Neutrophil (primary cell): ENCODE measurements at regions not wholly inside any gene's neighbourhood (a gene's known extent, or its start where the extent isn't known, plus 50 kb on each side); places are given as distances from the start of the nearest gene placed in this dataset.

Source experiments
- H3K27ac ChIP-seq: fragments of 200-600 bp; sonication (generic); 2 replicates; pipeline ENCODE4 v1.5.1; 2016; ENCODE audit warnings: mild to moderate bottlenecking, moderate library complexity
- H3K27me3 ChIP-seq: fragments of 200-600 bp; sonication (generic); 2 replicates; pipeline ENCODE4 v1.6.0; 2016; ENCODE audit warnings: mild to moderate bottlenecking
- H3K36me3 ChIP-seq: fragments of 200-600 bp; sonication (generic); 2 replicates; pipeline ENCODE4 v1.5.1; 2017
- H3K4me1 ChIP-seq, 2 experiments: fragments of 200-600 bp in 1 of 2; sonication (generic) in 1 of 2; 1 replicate in 1 of 2; 2 replicates in 1 of 2; pipeline versions ENCODE4 v1.5.1 to v1.6.1; 2013 to 2016; ENCODE audit warnings: low read depth in 1 of 2, low read length in 1 of 2, mild to moderate bottlenecking in 1 of 2, moderate library complexity in 1 of 2; ENCODE audit not compliant: control insufficient read depth in 1 of 2, insufficient read depth in 1 of 2
- H3K4me3 ChIP-seq, 2 experiments: fragments of 200-600 bp in 1 of 2; sonication (generic) in 1 of 2; 1 replicate in 1 of 2; 2 replicates in 1 of 2; pipeline ENCODE4 v1.5.1; 2013 to 2016; ENCODE audit warnings: low read depth in 1 of 2, low read length in 1 of 2, mild to moderate bottlenecking in 1 of 2, moderate library complexity in 1 of 2
- H3K9me3 ChIP-seq: fragments of 200-600 bp; sonication (generic); 2 replicates; pipeline ENCODE4 v1.5.1; 2016
- CTCF ChIP-seq: fragments of 200-600 bp; sonication (generic); IDR thresholded peaks from 2 replicates; pipeline ENCODE4 v1.5.1; 2016; ENCODE audit warnings: antibody characterized with exemption

GRCh38 chr3:193869221-193870201 is 266.4 kb upstream of the HES1 start:
- Histone ChIP-seq H3K9me3 (no peaks in the 10 kb centered on the region), H3K4me1 (peaks cover 54% of the 10 kb centered on the region in 2 experiments), H3K27me3 (peaks cover 9% of the 10 kb centered on the region), H3K4me3 (no peak overlapping the region), H3K27ac (no peak overlapping the region), H3K36me3 (no peaks in the 10 kb centered on the region)
- TF ChIP-seq CTCF, result no peak

GRCh38 chr3:193870376-193871219 is 265.4 kb upstream of the HES1 start:
- Histone ChIP-seq H3K36me3 (no peaks in the 10 kb centered on the region), H3K4me3 (no peak overlapping the region), H3K27me3 (peaks cover 9% of the 10 kb centered on the region), H3K4me1 (peaks cover 64 to 65% of the 10 kb centered on the region in 2 experiments), H3K27ac (no peak overlapping the region), H3K9me3 (no peaks in the 10 kb centered on the region)
- TF ChIP-seq CTCF, result no peak

GRCh38 chr3:193871220-193871485 is 264.8 kb upstream of the HES1 start:
- Histone ChIP-seq H3K9me3 (no peaks in the 10 kb centered on the region), H3K27ac (no peak overlapping the region), H3K4me1 (peaks cover 70 to 71% of the 10 kb centered on the region in 2 experiments), H3K27me3 (peaks cover 9% of the 10 kb centered on the region), H3K36me3 (no peaks in the 10 kb centered on the region), H3K4me3 (no peak overlapping the region)
- no peak for TF ChIP-seq CTCF

- no peak for TF ChIP-seq CTCF
- H3K27me3 ChIP-seq, result peaks cover 9% of the 10 kb centered on the region
- H3K27ac ChIP-seq, result no peak overlapping the region
- H3K4me3 ChIP-seq, result no peak overlapping the region
- peaks cover 75% of the 10 kb centered on the region in 2 experiments for H3K4me1 ChIP-seq
- H3K9me3 ChIP-seq, result no peaks in the 10 kb centered on the region
- no peaks in the 10 kb centered on the region for H3K36me3 ChIP-seq
Measured at GRCh38 chr3:193872265-193872753, 263.6 kb upstream of the HES1 start.

GRCh38 chr3:193873426-193874201 is 262.3 kb upstream of the HES1 start:
- Histone ChIP-seq H3K9me3 (no peaks in the 10 kb centered on the region), H3K4me1 (peaks cover 63 to 66% of the 10 kb centered on the region in 2 experiments), H3K36me3 (no peaks in the 10 kb centered on the region), H3K27ac (no peak overlapping the region), H3K27me3 (peaks cover 9% of the 10 kb centered on the region), H3K4me3 (no peak overlapping the region)
- TF ChIP-seq CTCF, result no peak
